ENCODE measurements at regions not wholly inside any gene's neighbourhood (a gene's known extent, or its start where the extent isn't known, plus 50 kb on each side); places are given as distances from the start of the nearest gene placed in this dataset.
"Not testable (repeated sequence)": the region's sequence is repeated elsewhere in the genome, so short reads cannot be mapped to it uniquely, and the experiment has no call there.

GRCh38 chr5:152623951-152624350 is 218.9 kb upstream of the NMUR2 start:
- DNase-seq: no peak

- no peak for DNase-seq
These were observed 220.6 kb upstream of the NMUR2 start for GRCh38 chr5:152625696-152626095.

GRCh38 chr5:152631221-152631620 is 226.1 kb upstream of the NMUR2 start:
- peak; percentile 68 for DNase-seq

- peak; percentile 80 for DNase-seq
These were observed 227.3 kb upstream of the NMUR2 start for GRCh38 chr5:152632360-152632759.

GRCh38 chr5:152634586-152634985 is 229.5 kb upstream of the NMUR2 start:
- DNase-seq: peak; percentile 72

- DNase-seq: peak; percentile 68
These were observed 234.0 kb upstream of the NMUR2 start for GRCh38 chr5:152638996-152639552.

GRCh38 chr5:152641970-152642805 is 237.1 kb upstream of the NMUR2 start:
- no peak for DNase-seq

GRCh38 chr5:152642880-152643279 is 237.8 kb upstream of the NMUR2 start:
- DNase-seq: no peak

- DNase-seq: no peak
These were observed 239.1 kb upstream of the NMUR2 start for GRCh38 chr5:152644029-152644728.

- DNase-seq: no peak
These were observed 244.5 kb upstream of the NMUR2 start for GRCh38 chr5:152649609-152650008.

- no peak for DNase-seq
These were observed 245.3 kb upstream of the NMUR2 start for GRCh38 chr5:152650413-152650812.

- DNase-seq: not testable (repeated sequence)
These were observed 254.4 kb upstream of the NMUR2 start for GRCh38 chr5:152659470-152659869.

GRCh38 chr5:152673601-152674000 is 268.5 kb upstream of the NMUR2 start:
- DNase-seq: no peak

GRCh38 chr5:152674403-152674802 is 269.3 kb upstream of the NMUR2 start:
- DNase-seq: no peak

GRCh38 chr5:152676196-152676595 is 271.1 kb upstream of the NMUR2 start:
- DNase-seq: no peak

GRCh38 chr5:152683205-152683604 is 278.1 kb upstream of the NMUR2 start:
- no peak for DNase-seq

GRCh38 chr5:152686931-152687330 is 281.9 kb upstream of the NMUR2 start:
- no peak for DNase-seq

- DNase-seq: no peak
These were observed 283.6 kb upstream of the NMUR2 start for GRCh38 chr5:152688561-152689249.

- DNase-seq: no peak
These were observed 284.2 kb upstream of the NMUR2 start for GRCh38 chr5:152689250-152689711.

- DNase-seq: no peak
These were observed 289.2 kb upstream of the NMUR2 start for GRCh38 chr5:152694231-152694630.

GRCh38 chr5:152701305-152701949 is 296.3 kb upstream of the NMUR2 start:
- DNase-seq: no peak

- no peak for DNase-seq
These were observed 299.2 kb upstream of the NMUR2 start for GRCh38 chr5:152704286-152704685.
